ENCODE measurements at regions not wholly inside any gene's neighbourhood (a gene's known extent, or its start where the extent isn't known, plus 50 kb on each side); places are given as distances from the start of the nearest gene placed in this dataset.
"Not testable (repeated sequence)": the region's sequence is repeated elsewhere in the genome, so short reads cannot be mapped to it uniquely, and the experiment has no call there.

DNA sequence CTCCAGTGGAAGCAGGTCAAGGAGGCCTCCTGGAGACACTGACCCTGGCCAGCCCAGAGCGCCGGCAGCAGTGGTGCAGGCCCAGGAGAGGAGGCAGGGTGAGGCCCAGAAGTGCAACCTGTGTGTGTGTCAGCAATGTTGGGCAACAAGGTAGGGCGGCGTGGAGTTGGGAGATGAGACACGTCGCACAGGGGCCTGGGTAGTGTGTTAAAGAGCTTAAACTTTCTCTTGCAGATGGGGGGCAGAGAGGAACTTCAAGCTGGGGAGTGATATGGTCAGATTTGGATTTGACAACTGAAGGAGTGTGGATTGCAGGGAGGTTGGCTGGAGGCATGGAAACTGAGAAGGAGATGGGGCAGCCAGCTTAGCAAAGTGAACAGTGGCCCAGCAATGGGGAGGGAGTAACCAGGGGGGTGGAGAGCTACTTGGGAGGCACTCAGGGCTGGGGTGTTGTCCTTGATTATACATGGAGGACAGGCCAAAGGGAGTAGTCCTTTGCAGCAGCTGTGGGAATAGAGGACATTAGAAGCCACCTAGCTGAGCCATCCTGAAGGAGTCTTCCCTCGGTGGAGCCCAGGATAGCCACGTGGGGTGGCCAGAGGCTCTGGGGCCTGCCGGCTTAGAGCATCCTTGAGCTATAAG, 278.6 kb upstream of the HS6ST1 start:
- Histone ChIP-seq H3K9me3 (no peaks in the 10 kb centered on the region), H3K4me3 (no peak overlapping the region), H3K27me3 (replicated peaks; ENCODE audit: insufficient read depth) (no peaks in the 10 kb centered on the region), H3K36me3 (no peaks in the 10 kb centered on the region), H3K4me1 (replicated peaks) (no peaks in the 10 kb centered on the region), H3K27ac (no peak overlapping the region)
- intact Hi-C loops (cut with DNase I) = no loop called here
- 88% methylated on average over 9 of the region's 9 CpGs for WGBS
- TF ChIP-seq CTCF (IDR thresholded peaks at IDR 0.05) = no peak
- TF ChIP-seq POLR2AphosphoS5 (IDR thresholded peaks at IDR 0.05) = no peak
- TF ChIP-seq POLR2A (IDR thresholded peaks at IDR 0.05) = no peak
- no peak for DNase-seq (ENCODE audit: low spot score)

GRCh38 chr2:128598260-128598659, 279.6 kb upstream of the HS6ST1 start:
- intact Hi-C loops (cut with DNase I); H3K27ac ChIP-seq: not testable (repeated sequence)
- 94% methylated on average over 1 of the region's 1 CpG for whole genome bisulfite sequencing

DNA sequence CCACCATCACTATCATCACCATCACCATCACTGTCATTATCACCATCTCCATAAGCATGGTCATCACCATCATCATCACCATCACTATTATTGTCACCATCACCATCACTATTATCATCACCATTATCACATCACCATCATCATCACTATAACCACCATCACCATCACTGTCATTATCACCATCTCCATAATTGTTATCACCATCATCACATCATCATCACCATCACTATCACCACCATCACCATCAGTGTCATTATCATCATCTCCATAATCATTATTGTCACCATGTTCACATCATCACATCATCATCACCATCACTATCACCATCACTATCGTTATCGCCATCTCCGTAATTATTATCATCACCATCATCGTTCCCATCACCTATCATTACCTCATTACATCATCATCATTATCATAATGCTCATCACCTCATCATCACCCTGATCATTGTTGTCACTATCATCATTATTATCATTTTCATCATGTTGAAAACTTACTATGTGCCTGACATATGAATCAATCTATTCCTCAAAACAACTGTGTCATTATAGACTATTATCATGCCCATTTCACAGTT, 280.3 kb upstream of the HS6ST1 start:
- Histone ChIP-seq H3K4me1 (replicated peaks) (no peaks in the 10 kb centered on the region), H3K9me3 (no peaks in the 10 kb centered on the region), H3K27me3 (replicated peaks; ENCODE audit: insufficient read depth) (no peaks in the 10 kb centered on the region), H3K27ac (no peak overlapping the region), H3K4me3 (no peak overlapping the region), H3K36me3 (no peaks in the 10 kb centered on the region)
- 96% methylated on average over 4 of the region's 4 CpGs for WGBS
- intact Hi-C loops (cut with DNase I) = no loop called here
- no peak for TF ChIP-seq CTCF (IDR thresholded peaks at IDR 0.05)
- TF ChIP-seq POLR2AphosphoS5 (IDR thresholded peaks at IDR 0.05) = no peak
- TF ChIP-seq POLR2A (IDR thresholded peaks at IDR 0.05) = no peak
- no peak for DNase-seq (ENCODE audit: low spot score)

More at GRCh38 chr2:128598260-128598659, 279.6 kb upstream of the HS6ST1 start:
- not testable (repeated sequence) for H3K4me3 ChIP-seq; H3K36me3 ChIP-seq; H3K4me1 ChIP-seq (replicated peaks); H3K27me3 ChIP-seq (replicated peaks; ENCODE audit: insufficient read depth); H3K9me3 ChIP-seq; DNase-seq (ENCODE audit: low spot score)

- no peaks in the 10 kb centered on the region for H3K36me3 ChIP-seq
- H3K9me3 ChIP-seq = no peaks in the 10 kb centered on the region
- H3K27ac ChIP-seq = no peak overlapping the region
- DNase-seq (ENCODE audit: low spot score) = no peak
- intact Hi-C loops (cut with DNase I) = no loop called here
- no peak for TF ChIP-seq CTCF (IDR thresholded peaks at IDR 0.05)
- no peak for TF ChIP-seq POLR2A (IDR thresholded peaks at IDR 0.05)
- no peak for TF ChIP-seq POLR2AphosphoS5 (IDR thresholded peaks at IDR 0.05)
- H3K4me3 ChIP-seq = no peak overlapping the region
- no peaks in the 10 kb centered on the region for H3K4me1 ChIP-seq (replicated peaks)
- no peaks in the 10 kb centered on the region for H3K27me3 ChIP-seq (replicated peaks; ENCODE audit: insufficient read depth)
- 89% methylated on average over 8 of the region's 8 CpGs for WGBS
Observed at GRCh38 chr2:128599700-128600099, 281.0 kb upstream of the HS6ST1 start.

DNA sequence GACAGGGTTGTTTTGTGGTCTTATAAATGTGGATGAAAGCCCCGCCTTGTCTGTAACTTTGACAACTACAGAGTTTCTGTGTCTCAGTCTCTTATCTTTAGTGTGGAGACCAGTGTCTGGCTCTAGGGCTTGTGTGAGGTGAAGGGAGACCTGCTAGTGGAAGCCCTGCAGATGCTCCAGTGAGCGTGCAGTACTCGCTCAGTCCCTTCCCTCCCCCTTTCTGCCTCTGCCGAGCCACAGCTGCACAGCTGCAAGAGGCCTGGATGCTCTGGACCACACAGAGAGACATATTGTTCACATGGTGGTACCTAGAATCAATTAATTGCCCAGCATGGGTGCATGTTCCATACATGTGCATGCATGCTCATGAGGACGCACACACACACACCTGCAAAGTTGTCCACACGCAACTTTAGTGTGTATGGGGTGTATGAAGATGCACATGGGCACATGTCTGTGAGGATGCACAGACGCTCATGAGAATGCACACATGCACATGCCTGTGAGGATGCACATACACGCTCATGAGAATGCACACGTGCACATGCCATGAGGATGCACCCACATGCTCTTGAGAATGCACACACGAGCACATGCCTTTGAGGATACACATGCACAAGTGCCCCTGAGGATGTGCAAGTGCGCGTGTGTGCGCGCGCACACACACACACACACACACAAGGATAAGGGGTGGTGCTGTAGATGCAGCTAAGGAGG, 282.1 kb upstream of the HS6ST1 start:
- no peak for DNase-seq (ENCODE audit: low spot score)
- no peaks in the 10 kb centered on the region for H3K27me3 ChIP-seq (replicated peaks; ENCODE audit: insufficient read depth)
- intact Hi-C loops (cut with DNase I) = no loop called here
- no peak for TF ChIP-seq POLR2AphosphoS5 (IDR thresholded peaks at IDR 0.05)
- no peak for TF ChIP-seq POLR2A (IDR thresholded peaks at IDR 0.05)
- TF ChIP-seq CTCF (IDR thresholded peaks at IDR 0.05) = no peak
- H3K4me3 ChIP-seq = no peak overlapping the region
- H3K27ac ChIP-seq = no peak overlapping the region
- no peaks in the 10 kb centered on the region for H3K9me3 ChIP-seq
- no peaks in the 10 kb centered on the region for H3K36me3 ChIP-seq
- no peaks in the 10 kb centered on the region for H3K4me1 ChIP-seq (replicated peaks)
- WGBS = 87% methylated on average over 15 of the region's 15 CpGs

Measured in prostate gland (tissue), 2 donors.